Smooth muscle cell (in vitro differentiated cells): ENCODE measurements at regions not wholly inside any gene's neighbourhood (a gene's known extent, or its start where the extent isn't known, plus 50 kb on each side); places are given as distances from the start of the nearest gene placed in this dataset.
"Not testable (repeated sequence)": the region's sequence is repeated elsewhere in the genome, so short reads cannot be mapped to it uniquely, and the experiment has no call there.

Source experiments
- DNase-seq: peaks from one replicate; lab custom pipeline; 2025; ENCODE audit not compliant: unreplicated experiment; lab: John Stamatoyannopoulos, UW
- H2AFZ ChIP-seq: fragments of 200-600 bp; sonication (generic); 2 replicates; pipeline ENCODE4 v1.6.0; 2016; ENCODE audit warnings: antibody characterized with exemption, low read depth, mild to moderate bottlenecking
- H3F3A ChIP-seq: fragments of 200-600 bp; sonication (generic); 2 replicates; pipeline ENCODE4 v1.6.0; 2017; ENCODE audit warnings: antibody characterized with exemption, low read depth
- H3K27ac ChIP-seq: fragments of 200-600 bp; sonication (generic); 2 replicates; pipeline ENCODE4 v1.5.1; 2016; ENCODE audit warnings: low read depth, mild to moderate bottlenecking
- H3K27me3 ChIP-seq: fragments of 200-600 bp; sonication (generic); 2 replicates; pipeline ENCODE4 v1.6.1; 2016; ENCODE audit warnings: low read depth, mild to moderate bottlenecking
- H3K36me3 ChIP-seq: fragments of 200-600 bp; sonication (generic); 2 replicates; pipeline ENCODE4 v1.5.1; 2016; ENCODE audit warnings: low read depth
- H3K4me1 ChIP-seq: fragments of 200-600 bp; sonication (generic); 2 replicates; pipeline ENCODE4 v1.5.1; 2016; ENCODE audit warnings: low read depth
- H3K4me2 ChIP-seq: fragments of 200-600 bp; sonication (generic); 2 replicates; pipeline ENCODE4 v1.6.0; 2016; ENCODE audit warnings: mild to moderate bottlenecking
- H3K4me3 ChIP-seq: fragments of 200-600 bp; sonication (generic); 2 replicates; pipeline ENCODE4 v1.5.1; 2016; ENCODE audit warnings: mild to moderate bottlenecking
- H3K79me2 ChIP-seq: fragments of 200-600 bp; sonication (generic); 2 replicates; pipeline ENCODE4 v1.6.0; 2016; ENCODE audit warnings: low read depth, mild to moderate bottlenecking
- H3K9ac ChIP-seq: fragments of 200-600 bp; sonication (generic); 2 replicates; pipeline ENCODE4 v1.6.0; 2016; ENCODE audit warnings: low read depth
- H3K9me3 ChIP-seq: fragments of 200-600 bp; sonication (generic); replicated peaks from 2 replicates; pipeline ENCODE4 v1.5.1; 2016; ENCODE audit warnings: low read depth
- H4K20me1 ChIP-seq: fragments of 200-600 bp; sonication (generic); 2 replicates; pipeline ENCODE4 v1.6.0; 2016; ENCODE audit warnings: low read depth
- WGBS: methylation state at CpG from one replicate; pipeline ENCODE4 v1.1.7; 2016; ENCODE audit warnings: low lambda C conversion rate; 5-methylcytosine and 5-hydroxymethylcytosine counted together
- TF ChIP-seq, protein P1 (sequence below): fragments of 200-600 bp; sonication (generic); IDR thresholded peaks from 2 replicates; pipeline ENCODE4 v1.5.1; 2017; ENCODE audit warnings: borderline replicate concordance, mild to moderate bottlenecking, antibody characterized with exemption; ENCODE audit not compliant: insufficient read depth, poor library complexity, severe bottlenecking

DNA sequence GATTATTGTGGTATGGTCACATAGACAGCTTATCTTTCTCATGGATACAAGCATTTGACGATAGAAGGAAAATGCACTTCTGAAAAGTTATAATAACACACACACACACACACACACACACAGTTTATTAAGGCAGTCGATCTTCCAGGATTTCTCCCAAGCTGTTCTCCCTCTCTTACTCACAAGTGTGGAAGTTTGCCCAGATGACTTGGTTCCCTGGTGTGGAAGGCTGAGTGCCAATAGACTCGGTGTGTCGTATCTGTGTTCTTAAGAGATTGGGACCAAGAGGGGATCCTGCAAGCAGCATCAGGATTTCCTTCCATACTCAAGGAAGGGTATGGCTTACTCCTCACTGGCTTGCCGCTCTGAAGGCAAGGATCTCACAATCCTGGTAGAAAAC lies 279.6 kb downstream of the HS3ST3B1 start:
- no peak overlapping the region for H3K4me3 ChIP-seq
- no peak overlapping the region for H3K4me2 ChIP-seq
- TF ChIP-seq, protein P1, sequence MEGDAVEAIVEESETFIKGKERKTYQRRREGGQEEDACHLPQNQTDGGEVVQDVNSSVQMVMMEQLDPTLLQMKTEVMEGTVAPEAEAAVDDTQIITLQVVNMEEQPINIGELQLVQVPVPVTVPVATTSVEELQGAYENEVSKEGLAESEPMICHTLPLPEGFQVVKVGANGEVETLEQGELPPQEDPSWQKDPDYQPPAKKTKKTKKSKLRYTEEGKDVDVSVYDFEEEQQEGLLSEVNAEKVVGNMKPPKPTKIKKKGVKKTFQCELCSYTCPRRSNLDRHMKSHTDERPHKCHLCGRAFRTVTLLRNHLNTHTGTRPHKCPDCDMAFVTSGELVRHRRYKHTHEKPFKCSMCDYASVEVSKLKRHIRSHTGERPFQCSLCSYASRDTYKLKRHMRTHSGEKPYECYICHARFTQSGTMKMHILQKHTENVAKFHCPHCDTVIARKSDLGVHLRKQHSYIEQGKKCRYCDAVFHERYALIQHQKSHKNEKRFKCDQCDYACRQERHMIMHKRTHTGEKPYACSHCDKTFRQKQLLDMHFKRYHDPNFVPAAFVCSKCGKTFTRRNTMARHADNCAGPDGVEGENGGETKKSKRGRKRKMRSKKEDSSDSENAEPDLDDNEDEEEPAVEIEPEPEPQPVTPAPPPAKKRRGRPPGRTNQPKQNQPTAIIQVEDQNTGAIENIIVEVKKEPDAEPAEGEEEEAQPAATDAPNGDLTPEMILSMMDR: no peak
- H3K9ac ChIP-seq: no peak overlapping the region
- no peaks in the 10 kb centered on the region for H4K20me1 ChIP-seq
- H2AFZ ChIP-seq: no peak overlapping the region
- H3K4me1 ChIP-seq: peaks cover 5% of the 10 kb centered on the region
- no peaks in the 10 kb centered on the region for H3F3A ChIP-seq
- no peaks in the 10 kb centered on the region for H3K36me3 ChIP-seq
- H3K27ac ChIP-seq: no peak overlapping the region
- H3K79me2 ChIP-seq: no peaks in the 10 kb centered on the region
- 85% methylated on average over 5 of the region's 5 CpGs for WGBS
- no peak for DNase-seq
- H3K27me3 ChIP-seq: no peaks in the 10 kb centered on the region
- H3K9me3 ChIP-seq: no peaks in the 10 kb centered on the region

DNA sequence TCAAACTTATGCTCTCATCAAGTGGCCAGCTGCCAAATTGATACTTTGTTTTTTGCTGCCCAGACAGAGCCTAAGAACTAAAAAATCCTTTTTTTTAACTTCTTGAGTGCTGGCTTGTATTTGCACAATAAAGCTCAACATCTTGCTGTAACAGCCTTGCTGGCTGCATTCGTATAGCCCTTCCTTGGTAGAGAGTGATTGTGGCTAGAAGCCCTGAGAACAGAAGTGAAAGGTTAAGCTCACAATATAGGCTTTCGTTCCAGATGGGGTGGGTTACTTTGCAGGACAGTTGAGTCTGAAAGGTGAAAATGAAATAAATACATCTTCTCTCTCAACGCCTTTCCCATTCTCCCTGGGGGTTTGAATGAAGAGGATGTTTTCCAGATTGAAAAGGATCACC lies 278.8 kb downstream of the HS3ST3B1 start:
- WGBS: 83% methylated on average over 3 of the region's 3 CpGs
- Histone ChIP-seq H3K4me2 (no peak overlapping the region), H4K20me1 (no peaks in the 10 kb centered on the region), H3K4me3 (no peak overlapping the region), H3K79me2 (no peaks in the 10 kb centered on the region), H3K27me3 (no peaks in the 10 kb centered on the region), H3K36me3 (no peaks in the 10 kb centered on the region), H3F3A (no peaks in the 10 kb centered on the region), H2AFZ (no peak overlapping the region), H3K4me1 (peaks cover 5% of the 10 kb centered on the region), H3K9me3 (no peaks in the 10 kb centered on the region), H3K27ac (no peak overlapping the region), H3K9ac (no peak overlapping the region)
- TF ChIP-seq, protein P1: no peak
- DNase-seq: no peak

- Histone ChIP-seq H3K9ac (no peak overlapping the region), H3K27ac (no peak overlapping the region), H3K4me1 (peaks cover 5% of the 10 kb centered on the region), H3K36me3 (no peaks in the 10 kb centered on the region), H4K20me1 (no peaks in the 10 kb centered on the region), H3F3A (no peaks in the 10 kb centered on the region), H3K79me2 (no peaks in the 10 kb centered on the region), H3K27me3 (no peaks in the 10 kb centered on the region), H3K9me3 (no peaks in the 10 kb centered on the region), H2AFZ (no peak overlapping the region), H3K4me3 (no peak overlapping the region), H3K4me2 (no peak overlapping the region)
- 69% methylated on average over 8 of the region's 8 CpGs for WGBS
- DNase-seq: no peak
- TF ChIP-seq, protein P1: no peak
Measured at GRCh38 chr17:14575471-14575953, 274.6 kb downstream of the HS3ST3B1 start.

DNA sequence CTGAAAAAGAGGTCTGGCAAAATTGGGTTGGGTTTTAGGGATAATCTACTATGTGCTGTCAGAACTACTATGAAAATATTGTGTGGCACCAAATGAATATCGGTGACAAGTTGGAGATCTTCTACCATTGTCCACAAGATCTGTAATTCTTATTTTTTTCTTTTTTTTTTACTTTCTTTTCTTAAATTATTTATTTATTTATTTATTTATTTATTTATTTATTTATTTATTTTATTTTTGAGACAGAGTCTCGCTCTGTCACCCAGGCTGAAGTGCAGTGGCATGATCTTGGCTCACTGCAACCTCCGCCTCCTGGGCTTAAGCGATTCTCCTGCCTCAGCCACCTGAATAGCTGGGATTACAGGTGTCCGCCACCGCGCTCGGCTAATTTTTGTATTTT lies 259.4 kb downstream of the HS3ST3B1 start:
- H3K9ac ChIP-seq, H2AFZ ChIP-seq, H3F3A ChIP-seq, H3K27ac ChIP-seq, H3K4me3 ChIP-seq, H3K27me3 ChIP-seq, H3K9me3 ChIP-seq, DNase-seq, H3K4me1 ChIP-seq, H3K79me2 ChIP-seq, H4K20me1 ChIP-seq, H3K4me2 ChIP-seq, H3K36me3 ChIP-seq: not testable (repeated sequence)
- 88% methylated on average over 8 of the region's 8 CpGs for WGBS
